Peyer's patch (tissue), 4 donors: ENCODE measurements at regions not wholly inside any gene's neighbourhood (a gene's known extent, or its start where the extent isn't known, plus 50 kb on each side); places are given as distances from the start of the nearest gene placed in this dataset.

Experiments used
- POLR2A ChIP-seq, 2 donors: fragments of 450-650 bp; IDR thresholded peaks; one replicate each; pipeline ENCODE4 v1.5.1; 2017; ENCODE audit warnings: antibody characterized with exemption in 2 of 2, mild to moderate bottlenecking in 2 of 2, moderate library complexity in 2 of 2
- TF ChIP-seq, protein P1 (sequence below), 6 experiments: fragments of 450-650 bp in 4 of 6; fragments of 200-600 bp in 2 of 6; sonication (generic) in 1 of 6; IDR thresholded peaks; one replicate each; pipeline ENCODE4 v1.5.1; 2017 to 2019; ENCODE audit warnings: antibody characterized with exemption in 6 of 6, mild to moderate bottlenecking in 3 of 6, moderate library complexity in 1 of 6

GRCh38 chr3:73273341-73273740 lies 211.9 kb downstream of the EBLN2 start:
- TF ChIP-seq, protein P1, sequence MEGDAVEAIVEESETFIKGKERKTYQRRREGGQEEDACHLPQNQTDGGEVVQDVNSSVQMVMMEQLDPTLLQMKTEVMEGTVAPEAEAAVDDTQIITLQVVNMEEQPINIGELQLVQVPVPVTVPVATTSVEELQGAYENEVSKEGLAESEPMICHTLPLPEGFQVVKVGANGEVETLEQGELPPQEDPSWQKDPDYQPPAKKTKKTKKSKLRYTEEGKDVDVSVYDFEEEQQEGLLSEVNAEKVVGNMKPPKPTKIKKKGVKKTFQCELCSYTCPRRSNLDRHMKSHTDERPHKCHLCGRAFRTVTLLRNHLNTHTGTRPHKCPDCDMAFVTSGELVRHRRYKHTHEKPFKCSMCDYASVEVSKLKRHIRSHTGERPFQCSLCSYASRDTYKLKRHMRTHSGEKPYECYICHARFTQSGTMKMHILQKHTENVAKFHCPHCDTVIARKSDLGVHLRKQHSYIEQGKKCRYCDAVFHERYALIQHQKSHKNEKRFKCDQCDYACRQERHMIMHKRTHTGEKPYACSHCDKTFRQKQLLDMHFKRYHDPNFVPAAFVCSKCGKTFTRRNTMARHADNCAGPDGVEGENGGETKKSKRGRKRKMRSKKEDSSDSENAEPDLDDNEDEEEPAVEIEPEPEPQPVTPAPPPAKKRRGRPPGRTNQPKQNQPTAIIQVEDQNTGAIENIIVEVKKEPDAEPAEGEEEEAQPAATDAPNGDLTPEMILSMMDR (IDR thresholded peaks at IDR 0.05) = no peak
- no peak for TF ChIP-seq POLR2A (IDR thresholded peaks at IDR 0.05)
